H1 (cell line): ENCODE measurements at regions not wholly inside any gene's neighbourhood (a gene's known extent, or its start where the extent isn't known, plus 50 kb on each side); places are given as distances from the start of the nearest gene placed in this dataset.

Source experiments
- CTCF ChIA-PET: fragments of 300-600 bp; sonication (Branson Sonifier 250); formaldehyde crosslinking; loops from one replicate; lab custom pipeline; 2021; ENCODE audit not compliant: partially characterized antibody; lab: Charles Lee
- POLR2A ChIA-PET: fragments of 300-600 bp; sonication (Branson Sonifier 250); formaldehyde crosslinking; loops from one replicate; lab custom pipeline; 2021; ENCODE audit warnings: inconsistent platforms; ENCODE audit not compliant: partially characterized antibody; lab: Charles Lee
- DNase-seq, 2 experiments: peaks; one replicate each; pipeline versions ENCODE4 v3.0.0 to v3.0.0-alpha.2; 2010 to 2022; ENCODE audit warnings: low spot score in 2 of 2, low read depth in 1 of 2, mixed read lengths in 1 of 2
- FAIRE-seq: peaks from 2 replicates; lab custom pipeline; 2011; peaks lifted over from hg19 to GRCh38; lab: Jason Lieb, UNC
- H2AFZ ChIP-seq: 2 replicates; pipeline ENCODE4 v1.8.1; 2012; ENCODE audit warnings: low read length, inconsistent platforms
- H2AK5ac ChIP-seq: 2 replicates; pipeline ENCODE4 v1.6.1; 2013; ENCODE audit warnings: low read depth, low read length
- H2BK120ac ChIP-seq: replicated peaks from 2 replicates; pipeline ENCODE3; 2013; ENCODE audit warnings: low read depth, low read length, inconsistent platforms
- H2BK12ac ChIP-seq: 2 replicates; pipeline ENCODE4 v1.6.1; 2013; ENCODE audit warnings: low read depth, low read length
- H2BK15ac ChIP-seq: 2 replicates; pipeline ENCODE4 v1.6.1; 2013; ENCODE audit warnings: low read length
- H2BK20ac ChIP-seq: 2 replicates; pipeline ENCODE4 v1.6.1; 2013; ENCODE audit warnings: low read length
- H2BK5ac ChIP-seq: 2 replicates; pipeline ENCODE4 v1.6.1; 2013; ENCODE audit warnings: low read depth, low read length
- H3K14ac ChIP-seq: 2 replicates; pipeline ENCODE4 v1.6.1; 2013; ENCODE audit warnings: inconsistent platforms; ENCODE audit not compliant: insufficient read length
- H3K18ac ChIP-seq: 2 replicates; pipeline ENCODE4 v1.6.1; 2013; ENCODE audit warnings: low read length; ENCODE audit errors: extremely low read depth
- H3K23ac ChIP-seq: 2 replicates; pipeline ENCODE4 v1.6.1; 2013; ENCODE audit warnings: inconsistent platforms; ENCODE audit not compliant: insufficient read length
- H3K23me2 ChIP-seq: 2 replicates; pipeline ENCODE4 v1.6.1; 2013; ENCODE audit warnings: low read depth, low read length
- H3K27ac ChIP-seq: 2 replicates; pipeline ENCODE4 v1.6.1; 2011; ENCODE audit warnings: low read depth, low read length, inconsistent platforms
- H3K27me3 ChIP-seq, 4 experiments: replicated peaks in 1 of 4; 1 replicate in 1 of 4; 2 replicates in 3 of 4; pipeline versions ENCODE4 v1.6.1 to v1.8.1; 2011 to 2013; ENCODE audit warnings: low read length in 3 of 4, mild to moderate bottlenecking in 3 of 4, inconsistent platforms in 2 of 4, mixed read lengths in 2 of 4, moderate library complexity in 1 of 4; ENCODE audit not compliant: control insufficient read depth in 3 of 4, insufficient read depth in 3 of 4; ENCODE audit errors: extremely low read depth in 1 of 4
- H3K36me3 ChIP-seq, 4 experiments: 2 replicates each; pipeline versions ENCODE4 v1.6.1 to v1.8.1; 2011 to 2013; ENCODE audit warnings: mild to moderate bottlenecking in 4 of 4, low read length in 3 of 4, moderate library complexity in 2 of 4, control low read depth in 1 of 4, inconsistent platforms in 1 of 4; ENCODE audit not compliant: insufficient read depth in 4 of 4, control insufficient read depth in 2 of 4
- H3K4ac ChIP-seq: replicated peaks from 2 replicates; pipeline ENCODE3; 2013; ENCODE audit warnings: low read length, low read depth, mixed read lengths, inconsistent platforms; ENCODE audit not compliant: insufficient read length
- H3K4me1 ChIP-seq, 4 experiments: replicated peaks in 1 of 4; 1 replicate in 1 of 4; 2 replicates in 3 of 4; pipeline versions ENCODE4 v1.6.1 to v1.8.1; 2011 to 2013; ENCODE audit warnings: low read length in 3 of 4, inconsistent platforms in 2 of 4, mixed read lengths in 1 of 4; ENCODE audit not compliant: insufficient read depth in 4 of 4, control insufficient read depth in 3 of 4
- H3K4me2 ChIP-seq, 2 experiments: 2 replicates each; pipeline versions ENCODE4 v1.6.1 to v1.8.1; 2011 to 2013; ENCODE audit warnings: low read depth in 2 of 2, low read length in 2 of 2, control low read depth in 1 of 2, inconsistent platforms in 1 of 2, mild to moderate bottlenecking in 1 of 2; ENCODE audit not compliant: insufficient read depth in 1 of 2
- H3K4me3 ChIP-seq, 4 experiments: fragments of 200-600, 300-600 bp in 1 of 4; sonication (generic), shearing (Covaris generic), sonication (Bioruptor Twin) in 1 of 4; 2 replicates each; pipeline versions ENCODE4 v1.5.1 to v1.8.1; 2011 to 2016; ENCODE audit warnings: low read length in 4 of 4, low read depth in 3 of 4, control low read depth in 2 of 4, inconsistent platforms in 2 of 4, mild to moderate bottlenecking in 2 of 4, mixed read lengths in 1 of 4, moderate library complexity in 1 of 4; ENCODE audit not compliant: insufficient read depth in 2 of 4; ENCODE audit errors: extremely low read depth in 1 of 4
- H3K56ac ChIP-seq: replicated peaks from 2 replicates; pipeline ENCODE3; 2013; ENCODE audit warnings: low read depth, mild to moderate bottlenecking, mixed read lengths, low read length, inconsistent platforms; ENCODE audit not compliant: insufficient read length
- H3K79me1 ChIP-seq: 2 replicates; pipeline ENCODE4 v1.6.1; 2013; ENCODE audit warnings: low read depth, low read length, control low read depth
- H3K79me2 ChIP-seq, 2 experiments: 2 replicates each; pipeline versions ENCODE4 v1.6.1 to v1.8.1; 2012 to 2013; ENCODE audit warnings: low read length in 2 of 2, mild to moderate bottlenecking in 2 of 2, inconsistent platforms in 1 of 2; ENCODE audit not compliant: insufficient read depth in 2 of 2, control insufficient read depth in 1 of 2
- H3K9ac ChIP-seq, 4 experiments: replicated peaks in 1 of 4; 1 replicate in 1 of 4; 2 replicates in 3 of 4; pipeline versions ENCODE4 v1.6.1 to v1.8.1; 2011 to 2013; ENCODE audit warnings: low read depth in 3 of 4, low read length in 3 of 4, control low read depth in 2 of 4, mild to moderate bottlenecking in 2 of 4, moderate library complexity in 2 of 4, inconsistent platforms in 1 of 4; ENCODE audit errors: extremely low read depth in 1 of 4
- H3K9me3 ChIP-seq, 2 experiments: 2 replicates each; pipeline versions ENCODE4 v1.6.1 to v1.8.1; 2012 to 2013; ENCODE audit warnings: mild to moderate bottlenecking in 2 of 2, moderate library complexity in 2 of 2, control low read depth in 1 of 2, inconsistent platforms in 1 of 2, low read depth in 1 of 2, low read length in 1 of 2, mixed read lengths in 1 of 2; ENCODE audit not compliant: insufficient read depth in 2 of 2
- H4K20me1 ChIP-seq, 2 experiments: replicated peaks in 1 of 2; 2 replicates each; pipeline versions ENCODE3 to v1.8.1; 2011 to 2013; ENCODE audit warnings: inconsistent platforms in 2 of 2, low read length in 2 of 2, mild to moderate bottlenecking in 1 of 2; ENCODE audit not compliant: insufficient read depth in 2 of 2, control insufficient read depth in 1 of 2
- H4K5ac ChIP-seq: 2 replicates; pipeline ENCODE4 v1.6.1; 2013; ENCODE audit warnings: low read length, low read depth, mixed read lengths, inconsistent platforms; ENCODE audit not compliant: insufficient read length
- H4K8ac ChIP-seq: 2 replicates; pipeline ENCODE4 v1.8.0; 2013; ENCODE audit warnings: mild to moderate bottlenecking, moderate library complexity, low read length, inconsistent platforms; ENCODE audit not compliant: insufficient read depth; ENCODE audit errors: extremely low read depth
- H4K91ac ChIP-seq: replicated peaks from 2 replicates; pipeline ENCODE3; 2013; ENCODE audit warnings: low read length, mixed read lengths, inconsistent platforms; ENCODE audit not compliant: insufficient read length
- BACH1 ChIP-seq: IDR thresholded peaks from 2 replicates; pipeline ENCODE4 v1.6.1; 2012; ENCODE audit warnings: low read length, improper control_type of control experiment
- POLR2A ChIP-seq, 2 experiments: IDR thresholded peaks; 1 replicate in 1 of 2; 2 replicates in 1 of 2; pipeline ENCODE4 v1.6.1; 2011; ENCODE audit warnings: low read depth in 2 of 2, low read length in 2 of 2, mild to moderate bottlenecking in 2 of 2; ENCODE audit errors: control extremely low read depth in 1 of 2
- RBBP5 ChIP-seq: IDR thresholded peaks from 2 replicates; pipeline ENCODE4 v1.7.1; 2012; ENCODE audit warnings: low read depth, mild to moderate bottlenecking, inconsistent platforms, low read length, moderate library complexity, borderline replicate concordance
- SIN3A ChIP-seq, 2 experiments: IDR thresholded peaks in 1 of 2; conservative IDR thresholded peaks in 1 of 2; 2 replicates each; pipeline ENCODE4 v1.6.1; 2011 to 2012; ENCODE audit warnings: low read length in 2 of 2, improper control_type of control experiment in 1 of 2, low read depth in 1 of 2, mild to moderate bottlenecking in 1 of 2
- WGBS, 2 experiments: shearing (Covaris generic) in 1 of 2; methylation state at CpG; one replicate each; pipeline versions ENCODE4 v1.1.6 to v1.1.7; 2013 to 2015; ENCODE audit warnings: low lambda C conversion rate in 2 of 2, mixed read lengths in 2 of 2, inconsistent platforms in 1 of 2, low coverage in 1 of 2, missing lambda C conversion rate in 1 of 2; ENCODE audit not compliant: insufficient replicate concordance in 2 of 2, insufficient coverage in 1 of 2, insufficient read length in 1 of 2; ENCODE audit errors: extremely low coverage in 1 of 2, missing lambda C conversion rate in 1 of 2; 5-methylcytosine and 5-hydroxymethylcytosine counted together

DNA sequence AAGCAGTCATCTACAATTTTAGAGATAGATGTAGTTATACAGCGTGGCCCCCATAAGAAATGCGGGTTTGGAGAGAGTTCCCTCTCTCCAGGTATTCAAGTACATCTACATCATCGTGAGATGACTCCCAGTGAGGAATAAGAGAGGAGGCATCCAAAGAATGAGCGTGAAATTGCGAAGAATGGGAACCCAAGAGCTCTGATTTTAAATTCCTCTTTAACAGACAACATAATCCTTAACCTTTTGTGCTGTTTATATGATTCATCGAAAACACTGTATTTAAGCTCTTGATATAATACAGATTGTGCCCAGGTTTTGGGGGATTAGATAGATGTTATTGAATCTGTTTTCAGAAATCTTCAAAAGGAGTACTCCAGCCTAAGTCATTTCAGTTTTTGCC is 161.5 kb downstream of the COG6 start:
- Histone ChIP-seq H3K36me3 (no peaks in the 10 kb centered on the region), H2BK5ac (no peak overlapping the region), H3K9ac (no peak overlapping the region), H3K9me3 (no peaks in the 10 kb centered on the region), H3K27ac (no peak overlapping the region), H2BK120ac (no peak overlapping the region), H4K8ac (no peak overlapping the region), H3K56ac (no peak overlapping the region), H3K23me2 (no peaks in the 10 kb centered on the region), H2AK5ac (no peak overlapping the region), H3K4me2 (no peak overlapping the region), H2BK20ac (no peak overlapping the region), H4K20me1 (no peaks in the 10 kb centered on the region), H3K4me3 (no peak overlapping the region), H3K18ac (no peak overlapping the region), H4K91ac (no peak overlapping the region), H3K4me1 (peaks cover 0 to 4% (median 0%) of the 10 kb centered on the region in 4 experiments; a peak in 3 of 7 replicates), H3K79me1 (no peaks in the 10 kb centered on the region), H3K23ac (no peak overlapping the region), H3K4ac (no peak overlapping the region), H4K5ac (no peak overlapping the region), H2BK12ac (no peak overlapping the region), H2BK15ac (no peak overlapping the region), H3K14ac (no peak overlapping the region), H3K79me2 (no peaks in the 10 kb centered on the region), H3K27me3 (no peaks in the 10 kb centered on the region), H2AFZ (no peak overlapping the region)
- ChIA-PET CTCF (interaction anchor here (0.7 to 2.1 kb wide), 5 partner anchors 15 to 960 kb away, joined by 3 to 5 read pairs (median 4); no protein-coding TSS in a partner anchor), POLR2A (no interaction called here)
- TF ChIP-seq SIN3A (conservative IDR thresholded peaks at IDR 0.05 in 1 of 2, IDR thresholded peaks at IDR 0.05 in 1 of 2; ENCODE audit: low read depth in 1 of 2, low read length in 2 of 2) (no peak), BACH1 (no peak), RBBP5 (no peak), POLR2A (IDR thresholded peaks at IDR 0.05; ENCODE audit: control extremely low read depth in 1 of 2, low read depth in 2 of 2, low read length in 2 of 2) (no peak)
- no peak for FAIRE-seq
- DNase-seq = no peak
- 94% methylated on average over 6 of the region's 6 CpGs; no CpG with 5 or more reads in 1 of the 2 experiments for WGBS, 2 experiments
